Amniotic epithelial cell (primary cell): ENCODE measurements at regions not wholly inside any gene's neighbourhood (a gene's known extent, or its start where the extent isn't known, plus 50 kb on each side); places are given as distances from the start of the nearest gene placed in this dataset.

Experiments
- DNase-seq: peaks from one replicate; pipeline ENCODE4 v3.0.0-alpha.2; 2010; ENCODE audit warnings: low read depth

DNA sequence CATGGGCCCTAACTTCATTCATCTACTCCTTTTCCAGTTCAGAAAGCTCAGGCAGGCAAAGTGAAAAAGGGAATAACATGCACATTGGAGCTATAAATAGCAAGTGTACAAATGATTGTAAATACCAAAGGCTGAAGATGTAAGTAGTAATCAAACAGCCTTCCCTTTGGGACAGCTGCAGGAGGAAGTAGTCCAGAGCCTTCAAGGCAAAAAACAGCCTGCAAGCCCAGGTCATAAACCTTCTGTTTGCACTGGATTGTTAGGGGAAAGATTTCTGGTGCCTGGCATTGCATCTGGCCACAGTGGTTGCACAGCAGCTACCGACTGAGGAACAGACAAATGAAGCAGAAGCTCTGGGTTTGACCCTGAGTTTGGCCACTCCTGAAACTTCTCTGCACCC lies 98.6 kb upstream of the PMFBP1 start:
- DNase-seq = no peak

DNA sequence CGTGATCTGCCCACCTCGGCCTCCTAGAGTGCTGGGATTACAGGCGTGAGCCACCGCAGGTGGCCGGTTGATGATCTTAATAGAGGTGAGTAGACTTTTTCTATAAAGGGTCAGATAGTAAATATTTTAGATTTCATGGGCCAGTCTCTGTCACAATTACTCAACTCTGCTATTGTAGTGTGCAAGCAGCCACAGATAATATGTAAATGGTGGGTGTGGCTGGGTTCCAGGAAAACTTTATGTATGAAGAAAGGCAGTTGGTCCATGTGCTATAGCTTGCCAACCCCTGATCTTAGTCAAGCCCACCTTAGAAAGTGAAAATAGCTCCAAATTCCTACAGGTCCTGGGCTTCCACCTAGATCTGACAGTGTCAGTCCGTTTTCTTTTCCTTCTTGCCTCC lies 94.9 kb upstream of the PMFBP1 start:
- DNase-seq = no peak

DNA sequence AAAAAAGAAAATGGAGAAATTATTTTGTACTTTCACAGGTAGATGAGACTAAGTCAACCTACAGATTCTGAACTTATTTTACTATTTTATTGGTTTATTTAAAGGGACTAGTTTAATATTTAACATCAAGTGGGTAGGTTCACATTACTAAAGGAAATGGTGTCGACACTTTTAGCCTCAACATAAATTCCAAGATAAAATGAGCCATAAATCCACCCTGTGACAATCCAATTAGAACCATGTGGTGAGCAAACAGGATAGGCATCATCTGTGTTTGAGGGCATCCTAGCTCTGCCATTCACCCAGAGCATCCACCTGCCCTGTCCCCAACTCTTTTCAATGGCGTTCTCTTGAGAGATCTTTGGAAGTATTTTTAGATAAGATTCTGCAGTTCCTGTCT lies 92.8 kb upstream of the PMFBP1 start:
- DNase-seq = no peak

DNA sequence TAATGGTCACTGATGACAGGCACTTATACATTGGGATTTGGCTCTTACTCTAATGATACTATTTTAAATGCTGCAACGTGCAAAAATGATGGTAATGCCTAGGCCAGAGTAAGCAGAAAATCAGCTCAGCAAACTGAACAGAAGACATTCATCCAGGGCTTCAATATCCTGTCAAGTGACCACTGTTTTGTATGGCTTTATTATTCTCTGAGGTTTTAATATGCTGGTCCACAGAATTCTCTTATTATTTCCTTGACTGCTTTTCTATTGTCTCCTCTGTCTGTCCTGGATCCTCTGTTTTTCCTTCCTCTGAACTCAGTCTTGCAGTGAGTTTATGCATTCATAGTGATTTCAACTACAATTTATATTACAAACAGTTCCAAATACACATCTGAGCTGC lies 90.8 kb upstream of the PMFBP1 start:
- DNase-seq = no peak

DNA sequence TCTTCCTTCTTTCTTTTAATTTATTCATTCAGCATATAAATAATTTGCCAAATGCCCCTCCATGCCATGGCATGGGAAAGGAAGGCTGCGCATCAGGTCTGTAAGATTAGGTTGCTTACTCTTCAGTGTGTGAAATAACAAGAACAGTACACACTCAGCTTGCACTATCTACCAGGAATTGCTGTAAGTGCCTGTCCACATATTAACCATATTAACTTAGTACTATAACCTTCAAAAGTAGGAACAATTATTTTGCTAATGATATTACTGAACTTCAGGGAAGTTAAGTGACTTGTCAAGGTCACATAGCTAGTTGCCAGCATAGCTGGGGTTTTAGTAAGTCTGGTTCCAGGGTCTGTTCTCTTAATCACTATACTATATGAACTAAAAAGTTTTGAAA lies 89.2 kb upstream of the PMFBP1 start:
- no peak for DNase-seq

DNA sequence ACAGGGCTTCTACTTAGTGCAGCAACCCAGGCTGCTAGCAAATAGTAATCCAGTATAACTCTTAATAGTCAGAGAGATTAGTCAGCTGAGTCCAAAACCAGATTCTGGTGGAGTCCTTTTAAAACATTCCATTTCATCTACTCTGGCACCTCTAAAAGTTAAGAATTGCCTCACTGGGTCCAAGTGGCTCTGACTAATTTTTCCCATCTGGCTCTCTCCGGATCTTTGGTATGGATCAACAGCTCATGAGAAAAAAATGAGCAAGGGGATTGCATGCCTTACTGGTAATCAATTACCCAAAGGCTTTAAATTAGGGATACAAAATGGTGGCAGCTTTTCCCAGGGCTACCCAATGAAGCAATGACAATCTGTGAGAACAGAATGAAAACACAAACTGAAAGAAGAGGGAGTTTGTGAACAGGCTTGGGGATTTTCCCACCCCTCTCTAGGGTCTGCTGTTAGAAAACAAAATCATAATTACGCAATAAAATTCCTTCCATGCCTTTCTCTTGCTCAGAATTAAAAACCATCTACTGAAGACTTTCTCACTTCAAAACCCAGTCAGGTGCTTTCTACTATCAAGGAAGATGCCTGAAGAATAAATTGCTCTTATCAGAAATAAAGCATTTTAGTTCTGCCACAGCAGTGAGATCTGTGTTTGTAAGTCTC lies 84.6 kb upstream of the PMFBP1 start:
- DNase-seq = peak; percentile 39

DNA sequence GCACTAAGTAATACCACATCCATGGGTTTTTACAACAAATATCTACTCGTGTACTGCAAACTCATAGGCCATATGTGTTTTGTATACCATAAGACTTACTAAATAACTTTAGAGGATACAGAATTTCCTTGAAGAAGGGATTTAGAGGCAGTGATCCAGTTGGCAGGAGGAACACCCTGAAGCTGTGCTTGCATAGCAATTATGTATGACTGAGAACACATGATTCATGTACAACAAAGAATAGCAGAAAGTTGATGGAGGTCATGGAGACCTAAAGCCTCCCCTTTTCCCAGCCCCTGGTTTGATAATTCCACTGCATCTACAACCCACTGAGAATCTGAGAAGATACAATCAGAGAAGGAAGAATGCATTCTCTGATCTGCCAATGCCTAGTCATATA lies 83.8 kb upstream of the PMFBP1 start:
- DNase-seq = no peak

DNA sequence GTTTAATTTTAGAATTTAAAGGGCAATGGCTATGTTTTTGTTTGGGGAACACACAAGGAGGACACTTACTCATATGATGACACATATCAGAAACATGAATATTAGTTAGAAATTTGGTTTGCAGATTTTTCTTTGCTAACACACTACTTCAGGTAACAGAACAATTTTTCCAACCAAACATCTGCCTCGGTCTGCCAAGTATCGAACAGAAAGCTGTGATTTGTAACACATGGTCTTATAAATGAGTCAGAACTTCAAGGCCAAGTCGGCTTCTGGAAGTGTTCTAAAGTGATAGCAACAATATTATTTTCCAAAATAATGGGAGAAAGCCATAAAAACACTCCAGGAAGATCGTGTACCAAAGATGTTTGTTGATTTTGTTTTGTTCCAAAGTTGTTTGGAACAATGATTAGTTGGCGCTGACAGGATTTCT lies 75.9 kb upstream of the PMFBP1 start:
- DNase-seq = peak; percentile 32

DNA sequence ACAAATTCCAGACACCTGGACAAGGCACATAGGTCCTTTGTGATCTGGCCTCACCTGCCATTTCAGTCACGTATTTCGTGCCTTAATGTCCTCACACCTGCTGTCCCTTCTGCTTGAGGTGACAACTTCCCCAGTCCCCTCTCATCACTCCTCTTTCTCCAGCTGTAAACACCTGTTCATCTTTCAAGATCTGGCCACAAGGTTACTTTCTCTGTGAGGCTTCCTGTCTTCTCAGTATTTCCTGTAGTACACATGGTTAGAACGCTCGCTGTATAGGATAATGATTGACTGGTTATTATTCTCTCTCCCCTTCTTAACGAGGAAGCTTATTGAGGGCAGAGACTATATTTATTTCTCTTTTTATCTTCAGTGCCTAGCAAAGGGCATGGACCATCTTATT lies 74.5 kb upstream of the PMFBP1 start:
- no peak for DNase-seq

DNA sequence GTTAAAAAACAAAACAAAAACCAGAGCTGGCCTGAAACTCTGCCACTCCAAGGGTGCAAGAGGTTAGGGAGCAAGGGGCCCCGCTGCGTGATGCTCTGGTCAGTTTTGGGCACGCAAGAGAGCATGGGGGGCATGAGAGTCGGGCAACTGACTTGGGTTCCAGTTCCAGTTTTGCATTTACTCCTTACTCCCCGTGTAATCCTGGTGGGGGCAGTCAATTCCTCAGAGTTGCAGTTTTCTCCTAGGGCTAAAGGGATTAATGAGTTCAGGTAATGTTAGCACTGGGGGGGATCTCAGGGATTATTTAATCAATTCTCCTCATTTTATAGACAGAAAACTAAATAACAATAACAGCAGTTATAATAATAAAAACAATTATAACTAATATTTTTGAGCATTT lies 72.9 kb upstream of the PMFBP1 start:
- no peak for DNase-seq

DNA sequence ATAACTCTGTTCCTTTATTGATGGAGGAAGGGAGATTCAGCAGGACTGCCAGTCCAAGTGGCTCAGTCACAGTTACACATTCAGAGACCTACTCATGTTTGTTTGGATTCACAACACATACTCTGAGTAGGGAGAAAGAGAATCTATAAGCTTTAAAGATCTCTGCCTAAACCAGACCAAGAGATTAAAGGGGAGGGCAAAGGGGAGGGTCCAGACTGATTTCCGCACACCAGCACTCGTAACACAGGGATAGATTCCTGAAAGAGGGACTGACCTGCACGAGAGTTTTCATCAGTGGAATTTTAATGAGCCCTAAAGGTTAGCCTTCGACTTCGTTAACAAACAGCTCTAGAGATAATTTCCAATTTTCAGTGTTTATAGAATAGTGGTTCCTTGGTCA lies 71.7 kb upstream of the PMFBP1 start:
- no peak for DNase-seq

DNA sequence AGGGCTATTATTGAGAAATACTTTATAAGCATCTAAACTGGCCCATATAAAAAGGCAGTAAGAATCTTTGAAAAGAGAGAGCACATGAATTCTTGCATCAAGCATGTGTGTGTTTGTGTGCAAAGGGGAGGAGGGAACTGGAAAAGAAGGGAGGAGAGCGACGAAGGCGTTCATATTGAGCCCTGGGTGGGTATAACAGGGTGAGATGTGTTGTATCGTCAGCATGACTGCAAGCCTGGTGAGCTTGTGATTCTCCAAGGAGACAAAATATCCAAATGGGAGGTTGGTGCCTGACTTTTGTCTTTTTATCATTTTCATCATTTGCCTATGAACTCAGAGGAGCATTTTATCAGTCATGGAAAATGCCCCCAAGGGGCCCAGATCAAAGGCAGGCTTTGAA lies 70.8 kb upstream of the PMFBP1 start:
- no peak for DNase-seq

DNA sequence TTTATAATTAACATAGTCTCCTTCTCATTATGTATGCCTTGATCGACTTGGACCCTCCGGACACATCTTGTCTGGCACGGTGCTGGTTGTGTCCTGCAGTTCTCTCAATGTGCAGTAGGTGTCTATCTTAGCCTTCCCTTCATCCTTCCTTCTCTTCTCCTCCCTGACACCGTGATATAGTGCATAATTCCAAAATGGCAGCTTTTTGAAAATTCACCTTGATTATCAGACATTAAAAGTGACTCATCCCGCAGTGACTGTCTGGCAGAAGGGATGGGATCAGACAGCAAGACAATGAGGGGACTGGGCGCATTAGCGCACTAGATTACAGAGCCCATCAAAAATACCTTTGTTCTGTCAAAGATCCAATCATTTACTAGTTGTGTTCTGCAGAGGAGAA lies 70.0 kb upstream of the PMFBP1 start:
- DNase-seq = peak; percentile 50

DNA sequence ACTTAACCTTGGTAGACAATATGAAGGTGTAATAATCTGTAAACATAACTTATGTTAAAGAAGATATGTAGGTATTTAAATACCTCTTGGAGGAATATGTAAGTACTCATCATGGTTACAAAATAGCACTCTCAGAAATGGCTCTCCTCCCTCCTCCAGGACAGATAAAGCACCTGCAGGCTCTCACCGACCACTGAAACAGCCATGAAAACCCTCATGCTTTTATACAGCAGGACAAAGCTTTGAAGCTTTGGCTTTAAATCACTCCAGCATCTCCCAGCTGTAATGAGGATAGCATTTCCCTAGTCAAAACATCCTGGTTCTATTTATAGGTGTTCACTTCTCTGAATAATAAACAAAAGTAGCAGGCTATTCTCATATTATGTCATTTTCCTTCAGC lies 69.1 kb upstream of the PMFBP1 start:
- no peak for DNase-seq

DNA sequence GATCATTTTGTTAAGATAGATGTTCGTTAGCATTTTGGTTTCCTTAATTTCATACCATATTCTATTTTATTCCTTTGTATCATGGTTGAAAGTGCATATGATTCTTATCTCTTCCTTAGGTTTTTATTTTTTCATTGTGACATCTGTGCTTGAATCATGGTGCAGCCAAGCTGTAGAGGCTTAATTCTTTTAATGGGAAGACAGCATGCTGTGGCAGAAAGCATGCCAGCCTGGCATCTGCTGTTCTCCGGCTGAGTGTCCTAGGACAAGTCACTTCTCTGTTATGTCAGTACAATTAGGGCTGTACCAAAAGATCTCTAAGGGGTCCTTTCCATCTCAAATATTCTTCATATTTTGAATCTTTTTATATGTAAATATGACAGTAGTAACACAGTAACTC lies 68.5 kb upstream of the PMFBP1 start:
- no peak for DNase-seq

DNA sequence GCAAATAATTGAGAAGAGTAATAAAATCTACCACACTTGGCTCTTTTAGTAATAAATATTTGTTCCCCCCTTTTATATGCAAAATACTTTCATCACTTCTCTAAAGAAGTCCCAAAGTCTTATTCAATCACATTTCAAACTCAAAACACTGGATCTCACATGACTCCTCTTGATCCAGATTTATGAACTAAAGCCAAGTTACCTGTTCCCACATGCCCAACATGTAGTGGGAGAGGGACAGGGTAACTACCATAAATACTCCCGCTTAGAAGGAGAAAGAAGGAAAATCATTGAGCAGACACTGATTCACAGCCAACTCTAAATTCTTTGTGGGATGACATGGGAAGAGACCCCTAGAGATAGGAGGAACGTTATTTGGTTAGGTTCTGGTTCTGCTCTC lies 64.9 kb upstream of the PMFBP1 start:
- DNase-seq = no peak

DNA sequence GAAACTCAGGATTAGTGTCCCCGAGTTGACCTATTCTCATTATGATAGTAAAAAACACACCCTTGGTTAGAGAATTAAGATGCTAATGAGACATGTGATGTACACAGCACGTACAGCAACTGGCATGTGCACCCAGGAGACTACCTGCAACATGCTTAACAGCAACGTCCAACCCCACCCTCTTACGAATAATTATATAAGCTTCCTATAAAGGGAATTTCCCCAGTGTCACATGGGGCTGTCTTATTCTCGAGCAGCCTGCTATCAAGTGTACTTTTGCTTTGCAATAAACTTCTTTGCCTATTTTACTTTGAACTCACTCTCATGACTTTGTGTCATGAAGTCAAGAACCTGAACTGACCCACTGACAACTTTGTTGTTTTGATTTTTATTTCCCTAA lies 62.4 kb upstream of the PMFBP1 start:
- no peak for DNase-seq

DNA sequence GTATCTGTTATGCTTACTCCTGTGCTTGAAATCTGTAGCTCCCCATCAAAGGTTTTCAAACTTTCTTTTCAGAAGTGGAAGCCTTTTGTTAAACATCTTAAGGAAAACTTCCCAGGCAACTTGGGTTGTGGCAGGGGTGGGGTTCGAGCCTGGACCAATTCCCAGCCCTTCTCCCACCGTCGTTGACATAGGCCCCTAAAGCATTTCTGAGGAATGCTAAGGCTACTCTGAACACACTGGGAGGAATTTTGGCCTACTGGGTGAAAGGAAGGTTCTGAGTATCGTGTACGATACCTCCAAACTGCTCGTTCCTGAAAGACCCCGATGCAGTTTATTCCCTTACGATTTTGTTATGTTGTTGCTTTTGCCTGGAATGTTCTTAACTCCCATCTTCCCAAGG lies 56.1 kb upstream of the PMFBP1 start:
- DNase-seq = no peak

DNA sequence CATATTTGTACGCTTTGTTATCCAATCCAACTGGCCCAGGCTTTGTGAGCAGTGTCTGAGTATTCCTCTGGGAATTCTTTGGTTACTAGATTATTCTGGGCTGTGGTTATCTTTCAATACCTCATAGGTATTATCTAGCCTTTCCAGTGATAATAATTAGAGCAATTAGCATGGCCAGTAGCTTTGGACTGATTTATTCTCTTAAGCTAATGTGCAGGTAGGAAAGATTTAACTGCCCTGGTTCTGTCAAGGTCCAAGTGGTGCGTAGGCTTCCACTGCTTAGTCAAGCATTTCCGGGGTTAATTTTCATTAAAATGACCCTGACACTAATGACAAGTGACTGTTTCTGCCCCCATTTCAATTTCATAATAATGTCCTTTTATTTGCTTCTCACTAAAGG lies 54.2 kb upstream of the PMFBP1 start:
- DNase-seq = no peak

DNA sequence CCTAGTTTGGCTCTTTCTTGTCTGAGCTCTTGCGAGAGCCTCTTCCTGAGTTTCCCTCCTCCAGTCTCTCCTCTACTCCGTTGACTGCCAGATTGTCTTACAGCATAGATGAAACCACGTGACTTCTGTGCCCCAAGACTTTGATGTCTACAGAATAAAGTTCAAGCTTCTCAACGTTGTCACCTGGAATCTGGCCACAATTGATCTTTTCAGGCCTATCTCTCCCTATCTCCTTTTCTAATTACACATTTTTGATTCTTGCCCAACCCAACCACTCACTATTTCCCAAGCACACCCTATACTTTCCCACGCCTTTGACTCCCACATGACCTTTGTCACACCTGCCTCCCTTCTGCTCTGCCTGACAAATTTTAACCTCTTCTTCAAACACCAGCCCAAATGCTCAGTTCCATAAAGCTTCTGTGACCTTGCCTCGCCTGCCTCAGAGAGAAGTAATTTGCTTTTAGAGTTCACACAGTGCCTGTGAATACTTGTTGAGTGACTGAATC lies 52.4 kb upstream of the PMFBP1 start:
- no peak for DNase-seq

DNA sequence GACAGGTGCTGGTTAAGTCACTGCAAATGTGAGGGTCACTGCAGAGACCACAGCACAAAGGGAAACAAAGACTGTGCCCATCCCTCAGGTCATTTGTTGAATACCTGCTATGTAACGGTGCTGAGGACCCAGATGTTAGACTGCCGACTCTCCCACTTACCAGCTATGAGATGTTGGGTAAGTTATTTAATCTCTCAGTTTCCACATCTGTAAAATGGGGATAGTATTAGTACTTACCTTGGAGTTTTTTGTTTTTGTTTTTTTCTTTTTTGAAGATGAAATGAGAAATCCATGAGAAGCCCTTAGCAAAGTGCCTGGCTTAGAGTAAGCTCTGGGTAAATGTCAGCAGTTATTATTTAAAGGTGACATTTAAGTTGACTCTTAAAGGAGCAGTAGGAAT lies 50.5 kb upstream of the PMFBP1 start:
- DNase-seq = no peak
